Muscle of arm (tissue), 1 donor: ENCODE measurements at regions not wholly inside any gene's neighbourhood (a gene's known extent, or its start where the extent isn't known, plus 50 kb on each side); places are given as distances from the start of the nearest gene placed in this dataset.
A peak's percentile ranks its signal among the peaks of the same experiment; 100 is the strongest.
"Not testable (repeated sequence)": the region's sequence is repeated elsewhere in the genome, so short reads cannot be mapped to it uniquely, and the experiment has no call there.

Experiments
- DNase-seq: peaks from one replicate; pipeline ENCODE4 v3.0.0-alpha.2; 2013

DNA sequence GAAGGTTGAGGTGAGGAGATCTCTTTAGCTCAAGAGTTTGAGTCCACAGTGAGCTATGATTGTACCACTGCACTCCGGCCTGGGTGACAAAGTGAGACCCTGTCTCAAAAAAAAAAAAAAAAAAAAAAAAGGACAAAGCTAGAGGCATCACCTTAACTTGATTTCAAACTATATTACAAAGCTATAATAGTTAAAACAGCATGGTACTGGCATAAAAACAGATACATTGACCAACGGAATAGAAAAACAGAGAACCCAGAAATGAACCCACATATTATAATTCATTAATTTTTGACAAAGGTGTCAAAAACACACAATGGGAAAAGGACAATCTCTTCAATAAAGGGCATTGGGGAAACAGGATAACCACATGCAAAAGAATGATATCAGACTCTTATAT lies 50.8 kb upstream of the MBOAT1 start:
- DNase-seq = no peak

DNA sequence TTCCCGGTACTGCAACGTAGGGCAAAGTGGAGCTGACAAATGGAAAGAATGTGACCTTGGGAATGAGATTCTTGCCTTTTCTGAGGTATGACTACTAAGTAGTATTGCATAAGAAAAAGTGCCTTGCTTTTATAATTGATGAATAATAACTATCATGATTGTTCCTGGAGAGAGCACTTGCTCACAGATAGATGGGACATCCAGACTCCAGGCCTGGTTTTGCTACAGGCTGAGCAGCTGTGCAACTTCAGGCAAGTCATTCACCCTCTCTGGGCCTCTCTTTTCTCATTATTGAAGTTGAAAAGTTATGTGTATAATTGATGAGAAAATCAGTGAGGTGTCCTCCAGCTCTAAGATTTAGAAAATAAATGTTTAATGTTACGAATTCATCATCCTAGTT lies 53.6 kb upstream of the MBOAT1 start:
- no peak for DNase-seq

DNA sequence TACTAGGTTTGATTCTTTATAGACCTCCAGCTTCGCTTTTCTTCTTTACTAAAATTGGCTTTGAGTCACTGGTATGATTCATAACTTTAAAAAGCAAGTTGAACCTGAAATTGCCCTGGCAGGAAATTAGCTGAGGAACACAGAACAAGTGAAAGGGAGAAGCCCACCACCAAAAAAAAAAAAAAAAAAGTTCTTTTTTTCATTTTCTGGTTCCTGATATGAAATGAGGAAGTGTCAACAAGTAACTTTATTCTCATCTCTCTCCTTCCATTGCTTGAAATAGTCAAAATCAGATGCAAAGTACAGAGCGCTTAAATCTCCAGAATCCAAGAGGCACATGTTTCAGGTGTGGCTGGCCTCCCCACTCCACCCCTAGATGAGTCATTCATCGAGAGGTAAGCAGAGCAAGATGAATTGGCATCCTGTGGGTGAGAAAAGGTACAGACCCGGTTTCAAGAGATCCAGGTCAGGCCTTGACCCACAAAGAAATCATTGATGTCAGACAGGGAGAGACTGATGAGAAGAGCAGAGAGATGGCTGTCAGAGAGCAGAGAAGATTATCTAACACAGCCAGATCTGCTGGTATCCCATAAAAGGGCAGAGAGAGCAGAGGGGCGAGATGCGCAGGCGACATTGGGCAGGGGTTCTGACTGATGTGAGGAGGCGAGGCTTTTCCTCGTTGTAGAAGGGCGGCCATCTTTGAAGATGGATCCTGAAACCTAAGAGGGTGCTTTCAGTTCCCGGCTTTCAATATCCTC lies 54.8 kb upstream of the MBOAT1 start:
- no peak for DNase-seq

DNA sequence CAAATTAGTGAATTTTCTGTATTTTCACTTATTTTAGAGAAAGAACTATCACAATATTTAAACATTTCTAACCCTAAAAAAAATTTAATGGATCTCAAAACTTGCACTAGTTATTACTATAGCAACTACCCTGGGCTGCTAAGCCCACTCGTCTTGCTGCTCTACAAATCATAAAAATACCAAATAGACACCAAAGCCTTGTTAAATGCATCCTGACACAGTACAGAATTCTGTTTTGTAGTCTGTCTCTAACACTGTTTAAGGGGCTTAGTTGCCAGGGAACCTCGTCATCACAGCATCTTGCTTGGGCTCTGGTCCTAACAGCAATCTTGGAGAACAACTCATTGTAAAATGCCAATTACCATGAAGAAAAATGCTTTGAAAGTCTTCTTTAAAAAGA lies 56.9 kb upstream of the MBOAT1 start:
- DNase-seq = no peak

DNA sequence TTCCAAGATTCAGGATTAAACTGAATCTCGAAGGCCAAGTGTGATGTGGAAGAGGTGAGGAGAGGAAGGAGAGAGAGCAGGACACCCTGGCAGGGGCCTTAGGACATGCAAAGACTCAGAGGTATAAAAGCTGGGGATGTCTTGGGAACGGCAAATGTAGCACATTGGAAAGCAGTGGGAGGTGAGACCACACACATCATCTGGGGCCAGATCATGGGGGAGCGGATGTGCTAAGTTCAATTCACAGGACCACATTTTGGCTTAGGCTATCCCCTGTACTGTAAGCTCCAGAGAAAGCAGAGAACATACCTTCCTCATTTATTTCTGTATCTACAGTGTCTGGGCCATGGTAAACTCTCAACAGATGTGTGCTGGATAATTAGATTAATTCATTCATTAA lies 59.5 kb upstream of the MBOAT1 start:
- DNase-seq = no peak

DNA sequence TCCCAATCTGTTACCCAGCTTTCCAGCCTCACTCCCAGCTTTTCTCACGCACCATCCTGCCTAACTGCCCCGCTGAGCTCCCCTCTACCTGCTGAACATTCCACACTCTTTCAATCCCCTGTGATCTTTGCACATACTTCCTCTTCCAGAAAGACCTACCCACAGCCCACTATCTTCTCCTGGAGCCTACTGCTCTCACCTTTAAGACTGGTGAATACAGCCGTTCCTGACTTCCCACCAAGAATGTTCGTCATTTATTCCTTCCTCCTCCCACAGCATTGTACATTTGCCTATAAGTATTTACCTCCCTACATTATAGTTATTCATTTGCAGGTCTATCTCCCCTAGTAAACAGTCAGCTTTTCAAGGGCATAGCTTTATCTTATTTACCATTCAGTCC lies 61.9 kb upstream of the MBOAT1 start:
- no peak for DNase-seq

DNA sequence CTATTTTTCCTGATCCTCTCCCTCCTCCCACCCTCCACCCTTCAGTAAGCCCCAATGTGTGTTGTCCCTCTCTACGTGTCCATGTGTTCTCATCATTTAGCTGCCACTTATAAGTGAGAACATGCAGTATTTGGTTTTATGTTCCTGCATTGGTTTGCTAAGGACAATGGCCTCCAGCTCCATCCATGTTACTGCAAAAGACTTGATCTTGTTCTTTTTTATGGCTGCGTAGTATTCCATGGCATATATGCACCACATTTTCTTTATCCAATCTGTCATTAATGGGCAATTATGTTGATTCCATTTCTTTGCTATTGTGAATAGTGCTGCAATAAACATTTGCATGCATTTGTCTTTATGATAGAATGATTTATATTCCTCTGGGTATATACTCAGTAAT lies 63.6 kb upstream of the MBOAT1 start:
- DNase-seq = not testable (repeated sequence)

DNA sequence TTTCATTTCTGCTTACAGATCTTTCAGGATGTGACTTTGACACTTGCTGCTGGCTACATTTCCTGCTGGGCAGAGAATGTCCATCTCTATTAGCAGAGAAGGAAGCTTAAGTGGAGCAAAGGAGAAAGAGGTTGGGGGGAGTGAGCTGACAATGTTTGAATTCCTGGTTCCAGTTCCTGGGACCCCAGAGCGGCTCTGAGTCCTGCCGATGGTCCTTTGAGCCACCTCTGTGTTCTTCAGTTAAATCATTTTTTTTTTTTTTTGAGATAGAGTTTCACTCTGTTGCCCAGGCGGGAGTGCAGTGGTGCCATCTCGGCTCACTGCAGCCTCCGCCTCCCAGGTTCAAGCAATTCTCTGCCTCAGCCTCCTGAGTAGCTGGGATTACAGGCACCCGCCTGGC lies 65.5 kb upstream of the MBOAT1 start:
- not testable (repeated sequence) for DNase-seq

DNA sequence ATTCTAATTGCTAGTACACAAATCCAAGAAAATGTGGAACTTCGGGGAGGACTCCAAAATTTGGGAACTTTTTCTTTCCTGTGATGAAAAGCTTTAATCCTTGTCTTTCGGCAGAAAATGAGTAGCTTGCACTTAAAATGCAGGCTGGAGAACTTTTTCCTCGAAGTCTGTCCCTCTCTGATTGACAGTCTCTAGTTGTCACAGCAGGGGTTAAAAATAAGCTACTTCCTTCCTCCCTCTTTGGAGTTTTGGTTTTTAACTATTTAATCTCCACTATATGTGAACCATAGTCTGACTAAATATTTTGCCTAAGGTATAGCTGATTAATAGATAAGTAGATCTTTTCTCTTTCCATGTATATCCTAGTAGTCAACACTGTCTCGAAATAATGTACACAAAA lies 66.8 kb upstream of the MBOAT1 start:
- DNase-seq = no peak

DNA sequence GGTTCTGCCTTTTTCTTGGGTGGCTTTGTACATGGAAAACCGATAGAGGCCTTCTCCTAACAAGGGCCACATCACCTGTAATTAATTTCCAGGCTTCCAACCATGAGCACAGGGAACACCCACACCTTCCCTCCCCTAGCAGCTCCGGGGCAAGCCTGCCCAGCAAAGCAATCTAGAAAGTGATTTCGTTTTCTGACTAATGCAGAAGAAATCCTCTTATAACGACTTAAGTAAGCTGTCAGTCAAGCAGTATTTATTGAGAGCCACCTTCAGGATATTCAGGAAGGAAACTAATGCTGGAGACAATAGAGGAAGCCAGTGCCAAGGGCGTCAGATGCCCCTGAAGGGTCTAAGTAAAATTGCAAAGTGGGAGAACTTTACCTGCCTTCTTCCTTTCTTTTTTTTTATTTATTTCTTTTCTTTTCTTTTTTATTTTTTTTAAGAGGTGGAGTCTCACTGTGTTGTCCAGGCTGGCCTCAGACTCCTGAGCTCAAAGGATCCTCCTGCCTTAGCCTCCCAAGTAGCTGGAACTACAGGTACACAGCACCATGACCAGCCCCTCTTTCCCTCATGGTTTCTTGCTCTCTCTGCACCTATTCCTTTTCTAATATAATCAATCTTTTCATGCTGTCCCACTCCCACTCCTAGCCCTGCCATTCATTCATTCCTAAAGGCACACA lies 67.5 kb upstream of the MBOAT1 start:
- no peak for DNase-seq

DNA sequence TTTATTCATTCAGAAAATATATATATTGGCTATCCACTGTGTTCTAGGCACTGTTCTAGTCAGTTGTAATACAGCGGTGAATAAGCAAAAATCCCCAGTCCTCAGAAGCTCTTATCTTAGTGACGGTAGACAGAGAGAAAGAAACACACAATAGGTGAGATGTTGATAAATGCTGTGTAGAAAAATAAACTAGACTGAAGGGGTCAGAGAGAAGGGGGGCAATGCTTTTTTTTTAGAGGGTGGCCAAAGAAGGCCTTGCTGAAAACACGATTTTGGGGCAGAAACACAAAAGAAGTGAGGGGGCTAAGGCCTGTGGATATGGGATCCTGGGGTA lies 68.0 kb upstream of the MBOAT1 start:
- no peak for DNase-seq

DNA sequence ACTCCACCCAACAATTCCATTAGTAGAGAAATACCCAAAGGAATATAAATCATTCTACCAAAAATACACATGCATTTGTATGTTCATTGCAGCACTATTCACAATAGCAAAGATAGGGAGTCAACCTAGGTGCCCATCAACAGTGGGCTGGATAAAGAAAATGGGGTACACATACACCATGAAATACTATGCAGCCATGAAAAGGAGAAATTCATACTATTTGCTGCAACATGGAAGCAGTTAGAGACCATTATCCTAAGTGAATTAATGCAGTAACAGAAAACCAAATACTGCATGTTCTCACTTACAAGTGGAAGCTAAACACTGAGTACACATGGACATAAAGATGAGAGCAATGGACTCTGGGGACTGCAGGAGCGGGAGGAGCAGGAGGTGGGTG lies 72.4 kb upstream of the MBOAT1 start:
- DNase-seq = no peak

DNA sequence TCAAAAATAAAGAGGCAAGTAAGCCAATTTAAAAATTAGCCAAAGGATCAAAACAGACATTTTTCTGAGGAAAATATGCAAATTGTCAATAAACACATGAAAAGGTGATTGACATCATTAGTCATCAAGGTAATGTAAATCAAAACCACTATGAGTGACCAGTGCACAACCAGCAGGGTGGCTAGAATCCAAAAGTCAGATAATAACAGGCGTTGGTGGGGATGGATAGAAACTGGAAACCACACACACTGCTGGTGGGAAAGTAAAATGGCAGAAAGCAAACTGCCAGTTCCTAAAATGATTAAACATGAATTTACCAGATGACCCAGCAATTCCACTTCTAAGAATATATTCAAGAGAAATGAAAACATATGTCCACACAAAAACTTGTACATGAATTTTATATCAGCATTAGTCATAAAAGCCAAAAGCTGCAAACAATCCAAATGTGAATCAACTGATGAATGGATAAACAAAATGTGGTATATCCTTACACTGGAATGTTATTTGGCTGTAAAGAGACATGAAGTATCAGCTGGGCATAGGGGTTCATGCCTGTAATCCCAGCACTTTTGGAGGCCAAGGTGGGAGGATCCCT lies 74.8 kb upstream of the MBOAT1 start:
- DNase-seq = no peak

DNA sequence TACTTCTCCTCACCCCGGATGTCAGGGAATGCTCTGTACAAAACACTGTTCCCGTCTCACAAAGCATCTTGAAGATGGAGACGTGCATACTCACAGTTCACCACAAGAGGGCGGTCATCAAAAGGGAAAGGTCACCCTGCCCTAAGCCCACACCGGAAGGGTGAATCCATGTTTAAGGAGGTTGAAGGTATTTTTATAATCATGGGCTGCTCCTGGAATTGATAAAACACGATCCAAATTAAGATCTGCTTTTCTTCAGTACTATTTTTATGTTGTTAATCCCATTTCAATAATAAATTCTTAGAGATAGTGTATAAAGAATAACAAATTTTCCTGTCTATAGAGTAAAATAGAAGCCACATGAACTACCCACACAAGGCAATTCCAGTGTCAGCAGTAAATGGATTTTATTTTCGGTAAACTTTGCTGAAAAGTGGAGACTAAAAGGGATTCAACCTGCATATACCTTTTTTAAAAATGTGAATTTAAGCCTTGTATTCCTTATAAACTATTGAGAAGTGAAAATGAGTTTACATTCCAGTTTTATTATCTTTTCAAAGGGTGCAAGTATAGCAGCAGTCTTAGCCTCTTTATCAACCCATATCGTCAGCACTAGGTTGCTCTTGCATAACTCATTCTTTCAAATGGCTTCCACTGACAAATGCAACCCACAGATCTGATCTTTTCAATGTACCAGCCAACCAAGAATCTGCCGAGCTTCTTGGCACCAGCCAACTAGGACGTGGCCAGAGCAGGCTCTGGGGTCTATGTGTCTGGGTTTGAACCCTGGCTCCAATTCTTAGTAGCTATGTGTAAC lies 79.7 kb upstream of the MBOAT1 start:
- peak; percentile 74 for DNase-seq

DNA sequence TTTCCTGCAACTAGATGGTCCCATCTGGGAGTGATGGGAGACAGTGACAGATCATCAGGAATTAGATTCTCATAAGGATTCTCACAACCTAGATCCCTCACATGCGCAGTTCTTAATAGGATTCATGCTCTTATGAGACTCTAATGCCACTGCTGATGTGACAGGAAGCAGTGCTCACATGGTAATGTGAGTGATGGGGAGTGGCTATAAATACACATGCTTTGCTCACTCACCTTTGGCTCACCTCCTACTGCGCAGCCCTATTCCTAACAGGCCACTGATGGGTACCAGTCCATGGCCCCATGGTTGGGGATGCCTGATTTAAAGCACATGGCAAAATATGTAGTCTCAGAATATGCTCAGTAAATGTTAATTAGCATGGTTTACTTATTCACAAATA lies 80.6 kb upstream of the MBOAT1 start:
- DNase-seq = no peak

DNA sequence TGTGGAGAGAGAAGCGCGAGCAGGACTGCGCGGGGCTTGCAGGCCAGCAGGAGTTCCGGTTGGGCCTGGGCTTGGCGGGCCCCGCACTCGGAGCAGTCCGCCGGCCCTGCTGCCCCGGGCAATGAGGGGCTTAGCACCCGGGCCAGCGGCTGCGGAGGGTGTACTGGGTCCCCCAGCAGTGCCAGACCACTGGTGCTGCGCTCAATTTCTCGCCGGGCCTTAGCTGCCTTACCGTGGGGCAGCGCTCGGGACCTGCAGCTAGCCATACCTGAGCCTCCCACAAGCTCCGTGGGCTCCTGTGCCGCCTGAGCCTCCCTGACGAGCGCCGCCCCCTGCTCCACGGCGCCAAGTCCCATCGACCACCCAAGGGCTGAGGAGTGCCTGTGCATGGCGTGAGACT lies 89.0 kb upstream of the MBOAT1 start:
- DNase-seq = no peak

DNA sequence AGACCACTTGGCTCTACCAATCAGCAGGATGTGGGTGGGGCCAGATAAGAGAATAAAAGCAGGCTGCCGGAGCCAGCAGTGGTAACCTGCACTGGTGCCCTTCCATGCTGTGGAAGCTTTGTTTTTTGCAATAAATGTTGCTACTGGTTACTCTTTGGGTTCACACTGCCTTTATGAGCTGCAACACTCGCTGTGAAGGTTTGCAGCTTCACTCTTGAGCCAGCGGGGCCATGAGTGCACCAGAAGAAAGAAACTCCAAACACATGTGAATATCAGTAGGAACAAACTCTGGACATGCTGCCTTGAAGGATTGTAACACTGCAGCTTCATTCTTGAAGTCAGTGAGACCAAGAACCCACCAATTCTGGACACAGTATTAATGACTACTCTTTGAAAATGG lies 89.9 kb upstream of the MBOAT1 start:
- DNase-seq = no peak

DNA sequence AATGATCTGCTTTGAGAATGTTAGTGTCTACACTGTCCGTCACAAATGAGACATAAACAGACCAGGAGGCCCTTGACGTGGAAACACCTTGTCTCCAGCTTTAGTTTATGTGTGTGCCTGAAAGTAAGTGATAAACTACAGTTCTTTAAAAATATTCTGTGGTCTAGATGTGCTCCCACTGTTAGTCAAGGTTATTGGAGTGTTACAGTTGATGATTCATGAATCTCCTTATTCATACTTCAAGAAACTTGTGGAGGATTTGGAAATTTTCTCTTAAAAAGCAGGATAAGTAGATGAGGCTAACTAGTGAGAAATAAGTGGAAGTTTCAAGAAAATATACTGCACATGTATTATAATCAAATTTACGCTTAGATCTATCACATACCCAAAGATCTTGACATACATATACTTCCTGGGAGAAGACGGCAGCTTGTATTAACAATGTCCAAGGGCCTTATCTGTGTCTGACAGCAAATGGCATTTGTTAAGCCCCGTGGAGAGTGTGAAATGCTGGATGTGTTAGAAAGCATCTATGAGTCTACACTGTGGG lies 90.5 kb upstream of the MBOAT1 start:
- no peak for DNase-seq

DNA sequence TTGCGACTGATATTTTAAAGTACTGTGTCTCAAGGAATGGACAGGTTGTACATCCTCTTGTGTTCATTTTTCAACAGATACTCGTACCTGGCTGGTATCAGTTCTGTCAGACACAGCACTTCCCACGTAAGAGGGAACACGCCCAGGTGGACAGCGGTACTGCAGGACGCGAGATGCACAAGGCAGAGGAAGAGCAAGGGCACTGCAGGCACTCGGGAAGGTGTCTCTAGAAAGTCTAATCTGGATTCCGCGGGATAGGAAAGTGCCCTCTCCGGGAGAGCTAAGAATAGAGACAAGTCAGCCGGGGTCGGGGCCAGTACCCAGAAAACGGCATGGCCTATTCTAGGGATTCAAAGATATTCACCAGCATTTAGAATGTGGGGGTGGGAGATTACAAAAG lies 94.2 kb upstream of the MBOAT1 start:
- no peak for DNase-seq

DNA sequence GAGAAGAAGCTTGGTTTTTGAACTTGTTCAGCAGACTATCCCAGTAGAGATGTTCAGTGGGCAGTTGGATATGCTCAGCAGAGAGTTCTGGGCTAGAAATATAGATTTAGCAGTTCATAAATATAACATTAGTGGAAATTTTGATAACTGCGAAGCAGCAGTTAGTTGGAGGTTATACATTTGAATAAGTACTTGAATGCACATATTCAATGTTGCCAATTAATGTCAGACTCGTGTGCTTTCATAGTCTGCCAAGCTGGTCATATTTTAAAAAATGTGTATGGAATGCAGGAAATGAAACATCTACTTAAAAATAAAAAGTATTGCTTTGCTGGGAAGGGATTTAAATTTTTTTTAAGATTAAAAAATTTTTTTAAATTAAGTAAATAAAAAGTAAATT lies 92.5 kb upstream of the E2F3 start:
- DNase-seq = no peak

DNA sequence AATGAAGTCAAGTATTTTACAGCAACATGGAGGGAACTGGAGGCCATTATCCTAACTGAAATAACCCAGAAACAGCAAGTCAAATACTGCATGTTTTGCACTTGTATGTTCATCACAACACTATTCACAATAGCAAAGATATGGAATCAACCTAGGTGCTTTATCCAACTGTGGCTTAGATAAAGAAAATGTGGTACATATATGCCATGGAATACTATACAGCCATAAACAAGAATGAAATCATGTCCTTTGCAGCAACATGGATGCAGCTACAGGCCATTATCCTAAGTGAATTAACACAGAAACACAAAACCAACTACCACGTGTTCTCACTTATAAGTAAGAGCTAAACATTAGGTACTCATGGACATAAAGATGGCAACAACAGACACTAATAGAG lies 91.5 kb upstream of the E2F3 start:
- no peak for DNase-seq

DNA sequence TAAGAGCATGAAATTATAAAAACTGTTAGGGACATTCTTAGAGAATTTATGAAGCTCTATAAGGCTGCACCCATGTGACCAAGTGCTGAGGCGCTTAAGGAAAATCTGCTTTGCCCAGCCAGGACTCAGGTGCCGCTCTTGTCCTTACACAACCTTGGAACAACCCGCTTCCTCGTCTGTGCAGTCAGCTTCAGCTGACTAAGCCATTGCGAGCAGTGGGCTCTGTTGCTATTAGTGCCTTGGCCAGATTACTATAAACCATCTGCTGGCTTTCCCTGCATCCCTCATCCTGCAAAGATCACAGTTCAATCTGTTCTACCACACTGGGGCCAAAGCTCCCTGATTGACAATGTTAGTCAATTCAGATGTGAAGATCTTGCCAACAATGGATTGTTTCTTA lies 89.1 kb upstream of the E2F3 start:
- no peak for DNase-seq

DNA sequence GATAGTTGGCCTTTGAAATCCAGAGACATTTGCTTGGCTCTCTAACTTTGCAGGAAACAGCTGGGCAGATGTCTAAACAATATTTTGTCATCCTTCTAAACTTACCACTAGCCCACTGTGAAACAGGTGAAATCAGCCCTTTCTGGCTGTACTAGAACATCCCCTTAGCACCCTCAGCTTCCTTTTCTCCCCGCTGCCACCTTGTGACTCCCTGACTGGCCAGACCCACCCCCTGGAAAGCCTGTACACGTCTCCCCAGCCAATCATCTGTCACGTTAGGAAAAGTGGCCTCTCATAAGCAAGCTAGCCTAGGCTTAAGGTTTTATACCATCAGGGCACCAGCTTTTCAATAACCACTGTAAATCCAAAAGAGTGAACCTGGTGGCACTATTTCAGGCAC lies 88.6 kb upstream of the E2F3 start:
- DNase-seq = no peak
